RWPE1 (cell line): ENCODE measurements at regions not wholly inside any gene's neighbourhood (a gene's known extent, or its start where the extent isn't known, plus 50 kb on each side); places are given as distances from the start of the nearest gene placed in this dataset.
"Not testable (repeated sequence)": the region's sequence is repeated elsewhere in the genome, so short reads cannot be mapped to it uniquely, and the experiment has no call there.

Experiments
- CTCF ChIA-PET: fragments of 350-600 bp; sonication (Branson Sonifier 250); formaldehyde crosslinking; extraction: SDS; loops from one replicate; lab custom pipeline; 2021; lab: Yijun Ruan, JAX
- POLR2A ChIA-PET: fragments of 400-600 bp; formaldehyde crosslinking; extraction: SDS; loops from one replicate; lab custom pipeline; 2020; ENCODE audit warnings: antibody characterized with exemption; ENCODE audit not compliant: low non-redundant PET; lab: Yijun Ruan, JAX
- DNase-seq: peaks from one replicate; pipeline ENCODE4 v3.0.0; 2012; ENCODE audit warnings: low spot score
- H3K27ac ChIP-seq: fragments of 450-650 bp; 2 replicates; pipeline ENCODE4 v1.5.1; 2017
- CTCF ChIP-seq: fragments of 450-650 bp; conservative IDR thresholded peaks from 2 replicates; pipeline ENCODE4 v1.5.1; 2017; ENCODE audit warnings: low read depth, mild to moderate bottlenecking

GRCh38 chr7:140283472-140283871 is 106.7 kb upstream of the KDM7A start:
- CTCF ChIA-PET, result no interaction called here

DNA sequence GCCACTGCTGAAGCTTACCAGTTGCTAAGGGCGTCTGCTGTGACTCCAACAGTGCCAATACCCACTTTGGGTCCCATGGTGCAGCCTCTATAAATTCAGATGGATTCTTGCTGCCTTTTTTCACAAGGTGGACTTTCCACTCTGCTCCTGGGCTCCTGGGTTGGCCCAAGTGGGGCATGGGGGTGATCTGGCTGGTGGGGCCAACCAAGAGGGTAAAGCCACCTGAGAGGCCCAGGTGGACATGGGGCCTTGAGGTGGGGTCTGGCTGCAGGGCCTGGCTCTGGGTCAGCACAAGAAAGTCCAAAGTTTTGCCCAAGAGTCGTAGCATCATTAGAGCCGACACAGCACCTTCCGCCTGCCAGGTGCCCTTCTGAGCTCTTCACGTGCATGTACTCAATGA is 105.2 kb upstream of the KDM7A start:
- DNase-seq, result no peak
- H3K27ac ChIP-seq, result no peak overlapping the region
- CTCF ChIA-PET, result no interaction called here
- POLR2A ChIA-PET, result no interaction called here
- TF ChIP-seq CTCF, result no peak

More at GRCh38 chr7:140283472-140283871, 106.7 kb upstream of the KDM7A start:
- no peak for DNase-seq
- POLR2A ChIA-PET, result no interaction called here
- no peak overlapping the region for H3K27ac ChIP-seq
- no peak for TF ChIP-seq CTCF

- ChIA-PET CTCF (no interaction called here), POLR2A (no interaction called here)
- H3K27ac ChIP-seq, result no peak overlapping the region
- DNase-seq, result no peak
- TF ChIP-seq CTCF, result no peak
Measured at GRCh38 chr7:140281255-140281654, 104.5 kb upstream of the KDM7A start.

DNA sequence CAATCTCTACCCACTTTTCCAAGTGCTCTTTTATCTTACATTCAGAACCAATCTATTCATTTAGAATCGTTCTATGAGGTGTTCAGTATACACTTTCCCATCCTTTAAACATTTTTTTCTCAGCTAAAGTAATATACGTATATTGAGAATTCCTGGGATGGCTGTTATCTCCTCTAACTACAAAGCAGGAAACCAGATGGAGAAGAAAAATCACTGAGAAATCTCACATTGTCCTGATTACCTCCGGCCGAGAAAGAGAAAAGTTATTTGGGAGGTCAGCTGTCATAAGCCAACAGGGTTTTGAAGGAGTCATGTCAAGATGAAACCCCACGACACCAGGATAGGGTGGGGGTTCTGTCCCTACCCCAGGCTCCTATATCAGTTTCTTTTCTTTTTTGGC is 99.2 kb upstream of the KDM7A start:
- no peak overlapping the region for H3K27ac ChIP-seq
- TF ChIP-seq CTCF, result no peak
- ChIA-PET CTCF (no interaction called here), POLR2A (no interaction called here)
- no peak for DNase-seq

DNA sequence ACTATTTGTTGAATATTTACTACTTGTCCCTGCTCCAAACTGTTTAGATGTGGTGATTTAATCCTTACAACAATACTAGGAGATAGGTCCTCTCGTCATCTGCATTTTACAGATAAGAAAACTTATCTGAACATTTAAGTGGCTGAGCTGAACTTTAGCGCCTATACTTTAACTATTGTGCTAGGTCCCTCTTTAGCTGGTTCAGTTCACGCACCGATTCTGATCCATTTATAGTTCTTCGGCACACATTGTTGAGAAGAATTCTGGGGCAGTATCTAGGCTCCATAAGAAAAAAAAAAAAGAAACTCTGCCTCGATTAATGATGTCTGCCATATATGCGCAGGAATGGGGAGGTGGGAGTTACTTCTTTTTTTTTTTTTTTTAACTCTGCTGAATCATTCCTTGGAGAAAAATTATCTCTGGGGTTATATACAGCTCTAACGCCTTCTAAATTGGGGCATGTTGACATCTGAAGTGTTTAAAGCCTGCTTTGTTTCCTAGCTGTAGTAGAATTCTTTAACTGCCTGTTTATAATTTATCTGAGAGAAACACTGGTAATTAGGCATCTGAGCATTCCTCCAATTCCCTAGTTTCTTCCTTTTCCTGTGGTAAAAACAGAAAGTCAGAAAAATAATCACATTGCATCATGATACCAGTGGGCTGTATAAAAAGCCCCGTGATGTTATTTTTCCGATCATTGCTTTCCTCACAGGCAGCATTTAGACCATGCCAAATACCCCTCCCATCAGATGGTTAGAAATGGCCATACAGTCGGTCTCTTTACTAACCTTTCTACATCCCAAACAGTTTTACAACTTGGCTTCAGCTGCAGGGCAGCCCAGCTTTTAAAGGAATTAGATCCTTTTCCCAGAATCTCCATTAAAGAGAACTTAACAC is 98.5 kb upstream of the KDM7A start:
- POLR2A ChIA-PET, result no interaction called here
- no peak overlapping the region for H3K27ac ChIP-seq
- CTCF ChIA-PET, result interaction anchor here (0.5 kb wide), 1 partner anchor 58 kb away, joined by 3 read pairs; no protein-coding TSS in a partner anchor
- no peak for TF ChIP-seq CTCF
- no peak for DNase-seq

GRCh38 chr7:140273417-140273816 is 96.6 kb upstream of the KDM7A start:
- POLR2A ChIA-PET, result no interaction called here
- CTCF ChIA-PET, result interaction anchor here (0.7 kb wide), 1 partner anchor 23 kb away, joined by 3 read pairs; no protein-coding TSS in a partner anchor
- no peak for TF ChIP-seq CTCF
- no peak overlapping the region for H3K27ac ChIP-seq
- DNase-seq, result no peak

DNA sequence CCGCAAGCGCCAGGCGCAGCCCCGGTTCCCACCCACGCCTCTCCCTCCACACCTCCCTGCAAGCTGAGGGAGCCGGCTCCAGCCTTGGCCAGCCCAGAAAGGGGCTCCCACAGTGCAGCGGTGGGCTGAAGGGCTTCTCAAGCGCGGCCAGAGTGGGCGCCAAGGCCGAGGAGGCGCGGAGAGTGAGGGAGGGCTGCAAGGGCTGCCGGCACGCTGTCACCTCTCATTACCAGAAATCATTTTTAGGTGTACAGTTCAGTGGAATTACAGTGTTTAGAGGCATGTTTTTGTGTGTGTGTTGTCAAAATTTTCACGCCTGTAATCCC is 94.8 kb upstream of the KDM7A start:
- CTCF ChIA-PET, H3K27ac ChIP-seq, POLR2A ChIA-PET, DNase-seq: not testable (repeated sequence)
